Spinal cord (tissue), 9 donors: ENCODE measurements at regions not wholly inside any gene's neighbourhood (a gene's known extent, or its start where the extent isn't known, plus 50 kb on each side); places are given as distances from the start of the nearest gene placed in this dataset.

Experiments used
- DNase-seq, 6 donors: peaks; one replicate each; pipeline versions ENCODE4 v3.0.0 to v3.0.0-alpha.2; 2013 to 2015; ENCODE audit warnings: low spot score in 6 of 6, low read depth in 4 of 6
- H3K27ac ChIP-seq: one replicate; pipeline ENCODE4 v1.5.1; 2013; ENCODE audit warnings: low read depth, low read length, control low read depth
- H3K27me3 ChIP-seq: one replicate; pipeline ENCODE4 v1.6.1; 2013; ENCODE audit warnings: low read length; ENCODE audit not compliant: control insufficient read depth, insufficient read depth
- H3K36me3 ChIP-seq: one replicate; pipeline ENCODE4 v1.6.1; 2013; ENCODE audit warnings: low read length; ENCODE audit not compliant: control insufficient read depth, insufficient read depth
- H3K4me1 ChIP-seq: one replicate; pipeline ENCODE4 v1.6.1; 2013; ENCODE audit warnings: low read length; ENCODE audit not compliant: control insufficient read depth, insufficient read depth
- H3K4me3 ChIP-seq: one replicate; pipeline ENCODE4 v1.5.1; 2013; ENCODE audit warnings: low read depth, low read length, control low read depth
- H3K9me3 ChIP-seq: one replicate; pipeline ENCODE4 v1.6.1; 2013; ENCODE audit warnings: low read length; ENCODE audit not compliant: control insufficient read depth, insufficient read depth
- WGBS: methylation state at CpG from one replicate; pipeline ENCODE4 v1.1.5; 2013; ENCODE audit warnings: missing lambda C conversion rate; ENCODE audit not compliant: insufficient coverage; 5-methylcytosine and 5-hydroxymethylcytosine counted together
- donor health status: healthy.

- H3K27ac ChIP-seq: no peak overlapping the region
- H3K36me3 ChIP-seq: no peaks in the 10 kb centered on the region
- no peak overlapping the region for H3K4me3 ChIP-seq
- DNase-seq: no peak
- H3K9me3 ChIP-seq: peaks cover 2% of the 10 kb centered on the region
- no peaks in the 10 kb centered on the region for H3K4me1 ChIP-seq
- WGBS: no CpG with 5 or more reads among the region's 2 CpGs
- no peaks in the 10 kb centered on the region for H3K27me3 ChIP-seq
Observed at GRCh38 chr5:143685246-143685815, 126.6 kb upstream of the HMHB1 start.

GRCh38 chr5:143683459-143683858, 128.5 kb upstream of the HMHB1 start:
- no peaks in the 10 kb centered on the region for H3K36me3 ChIP-seq
- 92% methylated on average over 1 of the region's 1 CpG for WGBS
- no peaks in the 10 kb centered on the region for H3K9me3 ChIP-seq
- no peak for DNase-seq
- H3K27ac ChIP-seq: no peak overlapping the region
- H3K27me3 ChIP-seq: no peaks in the 10 kb centered on the region
- H3K4me3 ChIP-seq: no peak overlapping the region
- no peaks in the 10 kb centered on the region for H3K4me1 ChIP-seq

DNA sequence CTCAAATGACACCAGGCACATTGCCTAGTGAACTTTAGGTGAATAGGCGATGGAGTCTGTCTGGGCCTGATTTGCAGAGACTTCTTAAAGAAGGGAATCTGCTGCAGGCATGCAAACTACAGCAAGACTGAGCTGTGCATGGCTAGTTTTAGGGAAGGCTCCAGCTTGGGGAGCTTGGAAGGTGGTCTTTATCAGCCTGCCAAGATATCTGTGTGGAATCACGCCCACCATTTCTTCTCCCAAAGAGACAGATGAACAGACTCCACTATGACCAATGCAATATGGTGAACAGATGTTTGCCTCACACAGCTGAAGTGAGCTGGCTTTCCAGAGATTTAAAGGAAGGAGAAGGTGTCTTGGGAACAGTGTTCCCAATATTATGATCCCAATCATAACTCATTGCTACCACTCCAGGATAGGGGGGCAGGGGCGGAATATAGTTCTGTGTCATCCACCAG, 129.0 kb upstream of the HMHB1 start:
- H3K4me1 ChIP-seq: no peaks in the 10 kb centered on the region
- no peaks in the 10 kb centered on the region for H3K9me3 ChIP-seq
- no peaks in the 10 kb centered on the region for H3K36me3 ChIP-seq
- H3K27me3 ChIP-seq: no peaks in the 10 kb centered on the region
- WGBS: 84% methylated on average over 2 of the region's 3 CpGs
- no peak overlapping the region for H3K27ac ChIP-seq
- peak in 1 of 6 donors; percentile 51 for DNase-seq
- no peak overlapping the region for H3K4me3 ChIP-seq

GRCh38 chr5:143682246-143682905, 129.6 kb upstream of the HMHB1 start:
- Histone ChIP-seq H3K27me3 (no peaks in the 10 kb centered on the region), H3K9me3 (no peaks in the 10 kb centered on the region), H3K4me3 (no peak overlapping the region), H3K36me3 (no peaks in the 10 kb centered on the region), H3K27ac (peak overlapping the region; percentile 44), H3K4me1 (no peaks in the 10 kb centered on the region)
- DNase-seq: peak in 2 of 6 donors; percentile 55 to 74
- no CpG with 5 or more reads among the region's 2 CpGs for WGBS

GRCh38 chr5:143680672-143681259, 131.2 kb upstream of the HMHB1 start:
- Histone ChIP-seq H3K27ac (no peak overlapping the region), H3K4me1 (no peaks in the 10 kb centered on the region), H3K27me3 (no peaks in the 10 kb centered on the region), H3K4me3 (no peak overlapping the region), H3K36me3 (no peaks in the 10 kb centered on the region), H3K9me3 (no peaks in the 10 kb centered on the region)
- WGBS: no CpG with 5 or more reads among the region's 4 CpGs
- DNase-seq: no peak

DNA sequence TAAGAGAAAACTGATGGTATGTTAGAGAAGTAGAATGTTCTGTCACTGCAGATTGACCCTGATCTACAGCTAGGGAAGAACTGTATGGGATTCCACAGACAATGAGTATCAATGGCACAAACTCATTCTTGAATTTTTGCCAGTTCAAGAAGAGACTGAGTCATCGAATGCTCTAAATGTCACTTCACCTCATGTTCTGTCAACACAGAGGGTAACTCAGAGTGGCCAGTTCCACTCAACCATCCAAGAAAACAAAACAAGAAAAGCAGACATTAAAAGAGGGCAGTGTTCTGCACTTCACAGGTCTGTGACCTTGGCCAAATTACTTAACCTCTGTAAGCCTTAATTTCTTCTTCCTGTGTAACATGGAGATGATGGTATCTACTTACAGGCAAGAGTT, 132.2 kb upstream of the HMHB1 start:
- Histone ChIP-seq H3K4me1 (no peaks in the 10 kb centered on the region), H3K36me3 (no peaks in the 10 kb centered on the region), H3K27me3 (no peaks in the 10 kb centered on the region), H3K4me3 (no peak overlapping the region), H3K9me3 (no peaks in the 10 kb centered on the region), H3K27ac (no peak overlapping the region)
- 86% methylated on average over 1 of the region's 1 CpG for WGBS
- DNase-seq: no peak

- H3K36me3 ChIP-seq: no peaks in the 10 kb centered on the region
- no peak overlapping the region for H3K27ac ChIP-seq
- peaks cover 5% of the 10 kb centered on the region for H3K4me1 ChIP-seq
- WGBS: no CpG with 5 or more reads among the region's 1 CpG
- no peaks in the 10 kb centered on the region for H3K9me3 ChIP-seq
- no peaks in the 10 kb centered on the region for H3K27me3 ChIP-seq
- DNase-seq: peak in 1 of 6 donors; percentile 32
- no peak overlapping the region for H3K4me3 ChIP-seq
Observed at GRCh38 chr5:143678148-143678905, 133.6 kb upstream of the HMHB1 start.

DNA sequence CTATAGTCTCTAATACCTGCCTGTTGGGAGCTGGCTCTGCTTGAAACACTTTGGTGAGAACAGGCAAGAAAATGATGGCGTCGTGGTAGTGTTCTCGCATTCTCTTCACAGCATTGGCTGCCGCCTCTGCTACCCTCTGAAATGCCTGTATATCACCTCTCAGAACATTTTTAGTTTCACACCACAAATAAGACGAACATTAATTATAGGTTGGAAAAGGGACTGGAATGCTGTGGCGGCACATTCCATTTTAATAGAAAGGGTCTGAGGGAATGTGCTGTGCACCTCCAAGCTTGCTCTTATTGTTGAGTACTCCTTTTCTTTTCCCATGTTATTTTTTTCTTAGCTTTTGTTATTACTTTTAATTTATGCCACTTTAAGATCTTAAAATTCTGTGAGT, 134.6 kb upstream of the HMHB1 start:
- no peak for DNase-seq
- Histone ChIP-seq H3K4me1 (peaks cover 5% of the 10 kb centered on the region), H3K27me3 (no peaks in the 10 kb centered on the region), H3K4me3 (no peak overlapping the region), H3K36me3 (no peaks in the 10 kb centered on the region), H3K27ac (no peak overlapping the region), H3K9me3 (no peaks in the 10 kb centered on the region)
- WGBS: 93% methylated on average over 3 of the region's 6 CpGs

DNA sequence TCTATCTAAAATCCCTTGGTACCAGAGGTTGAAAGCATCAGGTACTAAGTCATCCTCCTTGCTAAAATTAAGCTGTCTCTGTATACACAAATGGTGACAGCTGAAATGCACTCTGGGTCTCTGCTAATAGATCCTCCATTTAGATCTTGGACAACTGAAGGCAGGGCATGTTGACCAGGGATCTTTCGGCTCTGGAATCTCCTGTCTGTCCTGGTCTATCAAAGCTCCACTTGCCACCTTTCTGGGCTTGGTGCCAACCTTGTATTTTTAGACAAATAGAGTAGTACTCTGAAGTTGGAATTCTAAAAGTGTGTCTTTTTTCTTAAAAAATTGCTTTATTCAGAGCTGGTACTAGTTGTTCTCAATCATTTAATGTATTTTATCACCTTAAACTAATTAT, 135.2 kb upstream of the HMHB1 start:
- no CpG with 5 or more reads among the region's 1 CpG for WGBS

More for the DNA sequence above, 135.2 kb upstream of the HMHB1 start:
- DNase-seq: no peak
- H3K36me3 ChIP-seq: no peaks in the 10 kb centered on the region
- no peak overlapping the region for H3K4me3 ChIP-seq
- peaks cover 5% of the 10 kb centered on the region for H3K4me1 ChIP-seq
- H3K9me3 ChIP-seq: no peaks in the 10 kb centered on the region
- H3K27ac ChIP-seq: no peak overlapping the region
- no peaks in the 10 kb centered on the region for H3K27me3 ChIP-seq
